HG03575 (cell line): ENCODE measurements at regions not wholly inside any gene's neighbourhood (a gene's known extent, or its start where the extent isn't known, plus 50 kb on each side); places are given as distances from the start of the nearest gene placed in this dataset.

Experiments
- ATAC-seq: cut with Tn5 transposase; IDR thresholded peaks from one replicate; pipeline ENCODE4 v1.9.1; 2021; ENCODE audit not compliant: unreplicated experiment, insufficient number of reproducible peaks, low FRiP score; ENCODE audit errors: extremely low read depth

DNA sequence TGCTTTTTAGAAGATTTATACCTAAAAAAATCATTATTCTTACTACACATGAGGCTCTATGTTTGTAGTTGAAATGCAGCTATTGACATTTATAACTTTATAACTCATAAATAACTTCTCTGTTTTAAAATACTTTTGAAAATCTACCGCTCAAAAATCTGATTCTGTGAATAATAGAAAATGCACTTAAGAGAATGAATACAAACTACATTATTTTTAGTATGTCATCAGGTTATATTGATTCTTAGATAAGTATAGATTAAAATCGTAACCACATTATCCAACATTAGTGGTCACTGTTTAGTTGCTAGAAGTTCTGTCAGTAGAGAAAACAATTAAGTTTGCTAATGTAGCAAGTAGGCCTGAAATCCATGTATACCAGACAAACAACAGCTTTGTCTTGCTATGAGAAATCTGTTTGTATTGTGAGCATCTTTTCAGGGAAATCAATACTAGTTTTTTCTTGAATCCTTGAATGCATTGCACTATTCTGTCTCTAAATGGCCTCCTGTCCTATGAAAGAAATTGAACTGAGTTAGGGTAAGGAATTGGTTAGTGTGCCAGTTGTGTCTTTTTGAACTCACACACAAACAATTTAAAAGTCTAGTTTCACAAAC is 116.5 kb upstream of the HDAC9 start:
- ATAC-seq = no peak

GRCh38 chr7:18384491-18385143 is 110.9 kb upstream of the HDAC9 start:
- no peak for ATAC-seq

GRCh38 chr7:18386607-18387006 is 108.9 kb upstream of the HDAC9 start:
- ATAC-seq = no peak

- no peak for ATAC-seq
Observed at GRCh38 chr7:18387191-18387735, 108.3 kb upstream of the HDAC9 start.

DNA sequence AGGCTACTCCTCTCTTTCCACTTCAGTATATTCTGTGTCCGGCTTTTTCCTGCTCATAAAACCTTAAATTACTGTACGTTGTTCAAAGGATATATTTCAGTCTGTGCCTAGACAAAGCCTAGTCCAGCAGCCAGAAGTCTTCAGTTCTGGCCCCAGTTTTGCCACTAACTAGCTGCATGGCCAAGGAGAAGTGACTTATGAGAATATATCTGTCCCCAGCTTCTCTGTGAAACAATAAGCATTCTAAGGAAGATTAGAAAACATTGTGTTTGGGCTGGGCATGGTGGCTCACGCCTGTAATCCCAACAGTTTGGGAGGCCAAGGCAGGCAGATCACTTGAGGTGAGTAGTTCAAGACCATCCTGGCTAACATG is 105.0 kb upstream of the HDAC9 start:
- no peak for ATAC-seq

- ATAC-seq = no peak
Observed at GRCh38 chr7:18393465-18394118, 102.0 kb upstream of the HDAC9 start.

DNA sequence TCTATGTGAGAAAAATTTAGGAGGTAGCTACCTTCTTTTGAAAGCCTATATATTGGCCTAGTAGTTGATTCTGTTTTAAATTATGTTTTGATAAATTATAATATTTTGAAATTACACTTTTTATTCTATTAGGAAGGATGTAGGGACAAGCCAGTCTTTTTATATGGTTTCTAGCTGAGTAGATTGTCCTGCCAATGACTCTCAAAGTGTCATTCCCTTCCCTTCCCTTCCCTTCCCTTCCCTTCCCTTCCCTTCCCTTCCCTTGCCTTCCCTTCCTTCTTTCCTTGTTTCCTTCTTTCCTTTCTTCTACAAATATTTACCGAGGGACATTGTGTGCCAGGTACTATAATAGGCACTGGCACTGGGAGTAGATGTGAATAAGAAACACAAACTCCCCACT is 99.7 kb upstream of the HDAC9 start:
- no peak for ATAC-seq

- ATAC-seq = no peak
Observed at GRCh38 chr7:18396953-18397352, 98.6 kb upstream of the HDAC9 start.

DNA sequence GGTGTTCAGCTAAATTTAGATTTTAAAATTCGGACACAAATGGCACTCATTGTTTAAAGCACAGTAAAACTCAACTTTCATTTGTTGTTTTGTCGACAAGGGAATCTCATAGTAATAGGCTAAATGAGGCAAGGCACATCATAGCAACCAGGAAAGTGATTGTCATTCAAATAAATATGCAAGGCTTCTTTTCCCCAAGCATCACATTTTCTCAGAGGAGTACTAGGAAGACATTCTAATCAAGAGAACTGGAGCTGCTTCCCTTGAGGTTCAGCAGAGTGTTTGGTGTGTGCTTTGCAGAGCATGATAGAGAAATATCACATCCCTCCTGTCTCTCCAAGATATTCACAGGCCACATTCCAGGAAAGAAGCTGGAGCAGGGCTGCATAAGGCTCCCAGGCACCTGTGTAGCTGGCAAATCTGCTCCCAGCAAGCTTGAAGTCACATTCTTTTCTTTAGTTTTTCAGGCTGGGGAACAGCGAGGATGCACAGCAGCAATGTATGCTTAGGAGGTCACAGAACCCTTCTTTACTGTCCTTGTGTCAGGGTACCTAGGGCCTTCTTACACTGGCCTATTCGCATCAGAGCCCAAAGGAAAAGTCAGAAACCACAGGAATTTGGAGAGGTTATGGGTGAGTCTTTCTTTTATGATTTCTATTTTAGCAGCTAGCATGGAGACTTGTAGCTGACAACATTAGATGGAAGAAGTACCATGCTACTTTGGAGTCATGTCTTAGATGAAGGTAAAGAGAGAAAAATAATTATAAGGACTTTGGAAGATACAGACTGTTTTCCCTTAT is 95.9 kb upstream of the HDAC9 start:
- no peak for ATAC-seq

DNA sequence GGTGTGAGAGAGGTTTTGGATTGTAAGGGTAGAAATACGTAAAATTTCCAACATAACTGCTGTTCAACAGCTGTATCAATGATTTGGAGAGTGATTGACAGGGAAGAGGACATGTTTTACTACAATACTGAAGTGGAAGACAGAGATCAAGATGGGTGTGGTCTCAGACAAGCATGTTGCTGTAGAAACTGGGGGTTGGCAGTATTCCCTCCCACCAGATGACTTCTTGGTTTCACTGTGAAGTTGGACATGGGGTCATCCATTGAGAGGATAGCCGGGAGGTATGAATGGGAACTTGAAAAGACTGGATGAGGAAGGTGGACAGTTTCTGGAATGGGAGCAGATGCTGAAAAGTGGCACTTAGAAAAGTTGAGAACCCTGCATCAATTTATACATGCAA is 95.3 kb upstream of the HDAC9 start:
- no peak for ATAC-seq

DNA sequence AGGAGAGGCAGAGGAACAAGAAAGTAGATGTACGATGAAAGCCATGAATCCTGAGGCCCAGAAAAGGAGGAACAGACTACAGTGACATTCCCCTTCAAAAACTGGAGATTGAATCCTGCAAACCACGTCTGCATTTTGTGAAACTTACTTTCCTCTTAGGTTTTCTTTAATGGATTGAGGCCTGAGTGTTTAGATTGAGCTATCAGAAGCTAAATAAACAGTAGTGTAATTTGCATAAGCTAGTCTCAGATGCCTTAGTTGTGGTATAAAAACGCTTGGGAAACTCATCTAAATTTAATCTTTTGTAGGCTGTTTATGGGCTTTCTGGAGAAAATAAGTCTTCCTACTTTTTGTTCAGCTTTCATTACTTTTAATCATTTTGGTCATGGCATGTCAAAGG is 94.8 kb upstream of the HDAC9 start:
- no peak for ATAC-seq

DNA sequence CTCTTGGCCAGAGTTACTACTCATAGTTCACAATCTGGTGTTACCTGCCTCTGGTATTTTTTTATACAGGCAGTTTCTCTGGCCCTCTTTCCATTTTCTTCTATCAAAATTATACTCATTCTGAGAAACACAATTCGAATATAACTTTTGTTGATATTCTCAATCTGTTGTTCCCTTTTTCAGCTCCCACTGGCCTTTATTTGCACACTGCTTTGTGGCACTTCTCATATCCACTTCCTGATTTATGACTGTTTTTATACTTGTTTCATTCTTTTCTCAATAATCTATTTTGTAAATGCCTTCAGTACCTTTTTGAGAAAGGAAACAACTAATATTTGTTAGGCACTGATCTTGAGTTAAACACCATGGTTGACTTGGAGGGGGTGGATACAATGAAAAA is 93.8 kb upstream of the HDAC9 start:
- no peak for ATAC-seq

DNA sequence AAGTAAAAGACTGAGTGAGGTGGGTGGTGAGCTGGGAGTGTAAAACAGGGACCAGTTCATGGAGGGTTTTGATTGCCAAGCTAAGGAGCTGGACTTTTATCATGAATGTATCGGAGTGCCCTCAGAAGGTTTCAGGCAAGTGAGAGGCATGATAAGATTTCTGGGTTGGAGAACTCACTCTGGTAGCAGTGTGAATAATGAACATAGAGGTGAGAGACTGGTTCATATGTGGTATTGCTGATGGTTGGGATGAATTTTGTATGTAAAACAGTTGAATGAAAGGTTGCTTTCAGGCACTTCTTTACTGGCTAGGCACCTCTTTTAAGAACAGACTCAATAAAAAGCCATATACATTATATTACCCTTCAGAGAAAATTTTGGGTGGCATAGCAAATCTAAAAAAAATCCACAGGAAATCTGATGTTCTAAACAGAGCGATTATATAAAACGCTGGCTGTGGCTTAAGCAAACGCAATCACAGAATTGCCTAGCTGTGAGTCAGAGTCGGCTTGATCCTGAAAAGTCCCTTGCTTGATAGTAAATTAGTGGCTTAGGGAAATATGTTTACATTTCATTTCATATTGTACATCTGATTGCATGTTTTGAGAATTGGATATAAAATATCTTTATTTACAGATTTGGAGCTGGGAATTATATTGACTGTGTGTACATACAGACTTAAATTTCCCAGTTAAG is 92.9 kb upstream of the HDAC9 start:
- ATAC-seq = no peak

DNA sequence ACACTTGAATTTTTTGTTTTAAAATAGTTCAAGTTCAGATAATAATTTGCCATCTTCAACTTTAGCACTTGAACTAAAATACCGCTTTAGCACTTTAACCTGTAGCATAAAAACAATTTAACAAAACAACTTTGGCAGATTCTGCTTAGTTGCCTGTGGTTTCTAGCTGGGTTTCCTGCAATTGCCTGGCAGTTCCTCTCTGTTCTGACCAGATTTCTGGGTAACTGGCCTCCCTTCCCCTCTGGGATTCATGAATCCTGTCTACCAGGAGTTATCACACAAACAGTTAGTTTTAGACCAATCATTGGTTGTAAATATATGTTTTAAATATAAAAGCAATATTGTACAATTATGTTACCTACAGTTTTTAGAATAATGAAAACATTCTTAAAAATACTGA is 89.8 kb upstream of the HDAC9 start:
- no peak for ATAC-seq

DNA sequence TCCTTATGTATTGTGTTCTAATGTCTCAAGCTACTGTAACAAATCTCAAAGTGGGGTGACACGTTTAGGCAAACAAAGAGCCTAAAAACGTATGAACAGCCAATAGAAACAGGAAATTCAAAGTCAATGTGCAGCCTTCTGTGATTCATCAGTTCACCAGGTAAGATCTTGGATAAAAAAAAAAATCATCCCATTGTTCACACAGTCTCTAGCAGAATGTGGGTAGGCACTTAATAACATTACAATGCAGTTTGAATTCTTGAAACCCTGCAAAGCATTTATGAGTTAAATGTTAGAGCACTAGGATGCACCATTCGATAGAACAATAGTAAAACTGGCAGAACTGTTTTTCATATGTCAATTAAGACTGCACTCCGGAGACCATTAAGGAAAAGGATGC is 88.2 kb upstream of the HDAC9 start:
- ATAC-seq = no peak

DNA sequence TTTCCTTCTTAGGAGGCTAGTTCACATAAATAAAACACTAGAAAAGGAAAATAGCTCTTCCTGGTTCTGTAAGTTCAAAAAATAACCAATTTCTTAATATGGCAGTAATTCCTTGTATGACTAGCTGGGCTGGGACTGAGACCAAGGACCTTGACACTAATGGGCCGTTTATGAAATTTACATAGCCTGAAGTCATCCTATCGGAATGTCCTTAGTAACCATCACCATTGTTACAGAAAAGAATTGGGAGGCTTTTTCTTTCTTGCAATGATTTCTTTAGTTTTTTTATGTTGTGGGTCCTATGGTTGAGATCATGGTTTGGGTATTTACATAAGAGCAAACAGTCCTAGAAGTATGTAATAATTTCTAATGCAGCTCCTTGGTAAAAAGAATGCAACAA is 87.1 kb upstream of the HDAC9 start:
- ATAC-seq = no peak

DNA sequence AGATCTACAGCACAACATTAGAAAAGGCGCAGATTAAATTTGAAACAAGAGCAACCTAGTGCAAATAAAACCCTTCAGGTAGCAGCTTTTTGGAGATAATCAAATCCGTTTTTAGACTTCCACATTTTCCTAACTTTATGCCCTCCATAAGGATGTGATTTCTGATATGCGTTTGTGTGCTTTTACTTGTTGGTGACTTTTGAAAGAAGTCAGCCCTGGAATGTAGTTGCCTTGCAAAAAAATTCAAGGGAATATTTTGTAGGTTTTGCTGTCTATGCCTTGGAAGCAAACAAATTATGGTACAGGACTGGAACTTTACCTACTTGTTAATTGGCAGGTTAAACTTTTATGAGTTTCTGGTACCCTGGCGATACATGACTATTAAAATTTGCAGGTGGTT is 86.7 kb upstream of the HDAC9 start:
- no peak for ATAC-seq

DNA sequence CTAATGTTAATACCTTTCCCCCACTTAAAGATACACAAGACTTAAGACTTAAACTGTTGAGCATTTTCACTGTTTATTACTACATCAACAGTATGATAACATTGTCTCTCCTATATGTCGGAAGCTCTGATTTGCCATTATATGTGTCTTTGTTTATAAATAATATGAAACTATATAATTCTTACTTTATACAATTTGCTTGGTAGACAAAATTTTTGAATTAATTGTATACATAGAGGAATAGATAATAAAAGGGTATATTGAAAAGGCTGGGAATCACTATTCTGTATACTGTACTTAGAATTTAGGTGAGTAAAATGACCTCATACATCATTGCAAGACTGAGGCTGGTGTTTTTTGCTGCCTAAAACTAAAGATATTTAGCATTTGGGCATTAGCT is 82.1 kb upstream of the HDAC9 start:
- ATAC-seq = no peak

DNA sequence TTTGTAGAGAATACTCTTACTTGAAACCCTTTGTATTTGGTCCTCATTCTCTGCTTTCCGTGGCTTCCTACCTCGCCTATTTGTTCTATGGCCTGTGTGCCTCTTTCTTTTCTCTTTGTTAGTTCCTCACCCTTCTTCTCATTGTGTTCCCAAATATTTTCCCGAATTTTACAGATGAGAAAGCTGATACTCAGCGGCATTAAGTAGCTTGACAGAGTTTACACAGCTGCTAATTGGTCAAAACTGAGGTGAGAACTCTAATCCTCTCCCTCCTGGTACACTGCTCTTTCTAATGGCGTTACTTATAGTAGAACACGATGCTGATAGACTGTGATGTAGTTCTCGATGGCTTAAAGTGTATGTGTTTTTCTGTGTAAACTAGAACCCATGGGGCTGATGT is 80.7 kb upstream of the HDAC9 start:
- no peak for ATAC-seq
